GM12878 (cell line): ENCODE measurements at regions not wholly inside any gene's neighbourhood (a gene's known extent, or its start where the extent isn't known, plus 50 kb on each side); places are given as distances from the start of the nearest gene placed in this dataset.

ENCODE experiments used
- CBFB ChIP-seq: IDR thresholded peaks from 2 replicates; pipeline ENCODE4 v1.6.1; 2016; ENCODE audit warnings: antibody characterized with exemption, low read depth
- CBX5 ChIP-seq: sonication (generic); IDR thresholded peaks from 2 replicates; pipeline ENCODE4 v1.6.1; 2016; ENCODE audit warnings: low read depth, moderate library complexity, mild to moderate bottlenecking, inconsistent platforms
- IRF5 ChIP-seq: fragments of 450-650 bp; IDR thresholded peaks from 2 replicates; pipeline ENCODE4 v1.6.1; 2017; ENCODE audit warnings: borderline replicate concordance
- ZBTB11 ChIP-seq: fragments of 450-650 bp; formaldehyde crosslinking; IDR thresholded peaks from 2 replicates; pipeline ENCODE4 v1.5.0; 2022; ENCODE audit warnings: mild to moderate bottlenecking, missing genetic modification characterization
- ZBTB40 ChIP-seq: fragments of 450-650 bp; IDR thresholded peaks from 2 replicates; pipeline ENCODE4 v1.6.1; 2016; ENCODE audit warnings: mild to moderate bottlenecking, moderate library complexity, borderline replicate concordance
- ZNF384 ChIP-seq: IDR thresholded peaks from 2 replicates; pipeline ENCODE4 v1.6.1; 2012; ENCODE audit warnings: low read depth, mild to moderate bottlenecking, low read length, improper control_type of control experiment, borderline replicate concordance
- TF ChIP-seq, protein P1 (sequence below): fragments of 150-350 bp; IDR thresholded peaks from 2 replicates; pipeline ENCODE4 v1.6.1; 2014; ENCODE audit warnings: mild to moderate bottlenecking, low read depth, low read length

DNA sequence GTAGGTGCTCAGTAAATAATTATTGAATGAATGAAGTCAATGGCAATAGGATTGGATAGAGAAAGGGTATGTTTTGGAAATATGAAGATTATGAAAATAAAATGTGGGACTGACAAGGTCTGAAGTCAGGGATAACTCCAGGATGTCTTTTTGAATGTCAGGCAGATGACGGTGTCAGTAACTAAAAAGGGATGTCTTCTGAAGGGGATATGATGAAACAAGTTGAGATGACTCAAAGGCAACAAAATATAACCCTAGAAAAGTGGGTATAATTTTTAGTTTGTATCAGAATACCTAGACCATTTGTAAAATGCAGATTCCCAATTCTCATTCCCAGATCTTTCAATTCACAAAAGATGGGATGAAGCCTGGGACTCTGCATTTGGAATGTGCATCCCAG lies 257.3 kb upstream of the SGK1 start (continued):
- TF ChIP-seq, protein P1, sequence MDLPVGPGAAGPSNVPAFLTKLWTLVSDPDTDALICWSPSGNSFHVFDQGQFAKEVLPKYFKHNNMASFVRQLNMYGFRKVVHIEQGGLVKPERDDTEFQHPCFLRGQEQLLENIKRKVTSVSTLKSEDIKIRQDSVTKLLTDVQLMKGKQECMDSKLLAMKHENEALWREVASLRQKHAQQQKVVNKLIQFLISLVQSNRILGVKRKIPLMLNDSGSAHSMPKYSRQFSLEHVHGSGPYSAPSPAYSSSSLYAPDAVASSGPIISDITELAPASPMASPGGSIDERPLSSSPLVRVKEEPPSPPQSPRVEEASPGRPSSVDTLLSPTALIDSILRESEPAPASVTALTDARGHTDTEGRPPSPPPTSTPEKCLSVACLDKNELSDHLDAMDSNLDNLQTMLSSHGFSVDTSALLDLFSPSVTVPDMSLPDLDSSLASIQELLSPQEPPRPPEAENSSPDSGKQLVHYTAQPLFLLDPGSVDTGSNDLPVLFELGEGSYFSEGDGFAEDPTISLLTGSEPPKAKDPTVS = no peak
- no peak for TF ChIP-seq ZBTB40
- TF ChIP-seq IRF5 = no peak
- no peak for TF ChIP-seq ZBTB11 (CRISPR knock-in tag)
- TF ChIP-seq CBX5 = no peak
- no peak for TF ChIP-seq CBFB
- TF ChIP-seq ZNF384 = no peak
